ENCODE measurements at regions not wholly inside any gene's neighbourhood (a gene's known extent, or its start where the extent isn't known, plus 50 kb on each side); places are given as distances from the start of the nearest gene placed in this dataset.

GRCh38 chr22:46096706-46097230 lies 53.6 kb upstream of the PPARA start:
- TF ChIP-seq POLR2A (IDR thresholded peaks at IDR 0.05) (no peak), CTCF (IDR thresholded peaks at IDR 0.05) (no peak)

Measured in ovary (tissue), 3 donors.